Common myeloid progenitor, CD34-positive (primary cell): ENCODE measurements at regions not wholly inside any gene's neighbourhood (a gene's known extent, or its start where the extent isn't known, plus 50 kb on each side); places are given as distances from the start of the nearest gene placed in this dataset.
"Not testable (repeated sequence)": the region's sequence is repeated elsewhere in the genome, so short reads cannot be mapped to it uniquely, and the experiment has no call there.

ENCODE experiments used
- CTCF ChIA-PET: fragments of 350-600 bp; sonication (Branson Sonifier 250); formaldehyde crosslinking; loops from one replicate; lab custom pipeline; 2021; ENCODE audit warnings: antibody characterized with exemption; lab: Charles Lee
- POLR2A ChIA-PET: fragments of 350-600 bp; sonication (Branson Sonifier 250); formaldehyde crosslinking; loops from one replicate; lab custom pipeline; 2021; ENCODE audit warnings: antibody characterized with exemption; lab: Charles Lee
- DNase-seq, 3 donors: peaks; one replicate each; pipeline versions ENCODE4 v3.0.0 to v3.0.0-alpha.2; 2013
- H3K27ac ChIP-seq, 2 experiments: 1 replicate in 1 of 2; 2 replicates in 1 of 2; pipeline ENCODE4 v1.7.0; 2013; ENCODE audit warnings: inconsistent platforms in 2 of 2, low read length in 2 of 2, mild to moderate bottlenecking in 2 of 2, low read depth in 1 of 2, moderate library complexity in 1 of 2; ENCODE audit not compliant: severe bottlenecking in 2 of 2, insufficient read depth in 1 of 2, poor library complexity in 1 of 2
- H3K27me3 ChIP-seq, 5 experiments: replicated peaks in 2 of 5; 1 replicate in 3 of 5; 2 replicates in 2 of 5; pipeline versions ENCODE4 v1.6.1 to v1.7.0; 2013; ENCODE audit warnings: low read length in 4 of 5, mild to moderate bottlenecking in 2 of 5, moderate library complexity in 2 of 5, inconsistent platforms in 1 of 5; ENCODE audit not compliant: insufficient read depth in 5 of 5, control insufficient read depth in 4 of 5
- H3K36me3 ChIP-seq, 4 experiments: 1 replicate in 2 of 4; 2 replicates in 2 of 4; pipeline versions ENCODE4 v1.6.1 to v1.7.0; 2013; ENCODE audit warnings: low read length in 3 of 4, control low read depth in 1 of 4, mild to moderate bottlenecking in 1 of 4; ENCODE audit not compliant: control insufficient read depth in 4 of 4, insufficient read depth in 4 of 4
- H3K4me1 ChIP-seq, 4 experiments: 1 replicate in 3 of 4; 2 replicates in 1 of 4; pipeline versions ENCODE4 v1.6.1 to v1.7.1; 2013; ENCODE audit warnings: low read length in 3 of 4, mild to moderate bottlenecking in 3 of 4, control low read depth in 1 of 4, inconsistent platforms in 1 of 4, moderate library complexity in 1 of 4; ENCODE audit not compliant: control insufficient read depth in 4 of 4, insufficient read depth in 4 of 4; ENCODE audit errors: control extremely low read depth in 1 of 4
- H3K4me3 ChIP-seq, 7 experiments: 1 replicate in 4 of 7; 2 replicates in 3 of 7; pipeline versions ENCODE4 v1.5.1 to v1.7.0; 2013; ENCODE audit warnings: mild to moderate bottlenecking in 7 of 7, low read length in 6 of 7, moderate library complexity in 6 of 7, inconsistent platforms in 2 of 7, low read depth in 2 of 7, control low read depth in 1 of 7; ENCODE audit not compliant: insufficient read depth in 4 of 7, control insufficient read depth in 1 of 7; ENCODE audit errors: extremely low read depth in 1 of 7
- H3K9me3 ChIP-seq, 5 experiments: 1 replicate in 4 of 5; 2 replicates in 1 of 5; pipeline versions ENCODE4 v1.6.1 to v1.7.1; 2013; ENCODE audit warnings: low read length in 4 of 5, mild to moderate bottlenecking in 2 of 5, inconsistent platforms in 1 of 5, low read depth in 1 of 5, moderate library complexity in 1 of 5; ENCODE audit not compliant: control insufficient read depth in 4 of 5, insufficient read depth in 2 of 5; ENCODE audit errors: control extremely low read depth in 1 of 5
- WGBS: methylation state at CpG from one replicate; pipeline ENCODE4 v1.1.5; 2013; ENCODE audit not compliant: insufficient coverage; 5-methylcytosine and 5-hydroxymethylcytosine counted together

- Histone ChIP-seq H3K9me3 (no peaks in the 10 kb centered on the region), H3K36me3 (no peaks in the 10 kb centered on the region), H3K4me3 (no peak overlapping the region), H3K27ac (no peak overlapping the region), H3K27me3 (no peaks in the 10 kb centered on the region), H3K4me1 (peaks cover 15 to 60% (median 34%) of the 10 kb centered on the region in 4 experiments)
- 100% methylated on average over 4 of the region's 7 CpGs for WGBS
- DNase-seq, result peak in 1 of 3 donors; percentile 26
- ChIA-PET POLR2A (no interaction called here), CTCF (interaction anchor here (0.7 to 2.1 kb wide), 9 partner anchors 8 to 445 kb away, joined by 3 to 8 read pairs (median 3); no protein-coding TSS in a partner anchor)
Observed at GRCh38 chr10:78212786-78213175, 179.1 kb downstream of the RPS24 start.

DNA sequence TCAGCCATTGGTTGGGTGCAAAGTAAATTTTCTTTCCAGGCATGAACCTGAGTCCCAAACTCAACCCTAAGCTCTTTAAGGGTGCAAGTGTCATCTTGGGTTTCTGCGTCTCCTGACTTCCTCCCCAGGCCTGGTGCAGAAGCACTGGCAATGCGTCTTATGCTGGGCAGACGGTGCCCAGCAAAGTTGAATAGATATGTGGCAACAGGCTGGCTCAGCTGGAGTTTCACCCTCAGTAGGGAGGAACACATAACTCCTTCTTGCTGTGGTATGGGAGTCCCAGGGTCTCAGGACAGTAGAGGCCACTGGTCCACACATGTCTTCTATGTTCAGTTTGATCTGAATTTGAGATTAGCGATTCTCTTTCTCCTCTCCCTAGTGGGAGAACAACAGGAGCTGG is 181.3 kb downstream of the RPS24 start:
- Histone ChIP-seq H3K27me3 (no peaks in the 10 kb centered on the region), H3K36me3 (no peaks in the 10 kb centered on the region), H3K27ac (no peak overlapping the region), H3K4me1 (peaks cover 15 to 55% (median 30%) of the 10 kb centered on the region in 4 experiments), H3K9me3 (no peaks in the 10 kb centered on the region), H3K4me3 (no peak overlapping the region)
- POLR2A ChIA-PET, result no interaction called here
- WGBS, result 61% methylated on average over 3 of the region's 4 CpGs
- CTCF ChIA-PET, result interaction anchor here (0.6 to 1.4 kb wide), 5 partner anchors 9 to 1757 kb away, joined by 3 to 4 read pairs (median 3); no protein-coding TSS in a partner anchor
- no peak for DNase-seq

DNA sequence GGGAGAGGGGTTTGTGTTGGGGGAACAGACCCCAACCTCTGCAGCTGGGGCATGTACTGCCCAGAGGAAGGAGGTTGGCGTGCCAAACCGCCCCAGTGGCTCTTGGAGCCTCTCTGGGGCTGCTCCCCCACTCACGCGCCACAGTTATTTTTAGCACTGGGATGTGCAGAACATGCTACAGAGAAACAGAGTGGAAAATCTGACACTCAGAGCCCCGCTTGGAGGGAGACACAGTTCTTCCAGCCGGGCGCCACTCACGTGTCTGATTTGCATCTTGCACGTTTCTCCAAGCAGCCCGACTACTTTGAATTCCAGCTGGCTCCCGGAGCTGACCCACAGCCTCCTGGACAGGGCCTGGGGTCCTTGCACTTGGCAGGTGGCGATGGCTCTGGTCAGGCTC is 182.0 kb downstream of the RPS24 start:
- 15% methylated on average over 12 of the region's 12 CpGs for WGBS
- Histone ChIP-seq H3K27ac (no peak overlapping the region), H3K4me3 (peak overlapping the region in 2 of 7 experiments; percentile 13 to 22), H3K27me3 (no peaks in the 10 kb centered on the region), H3K9me3 (no peaks in the 10 kb centered on the region), H3K4me1 (peaks cover 15 to 55% (median 30%) of the 10 kb centered on the region in 4 experiments), H3K36me3 (no peaks in the 10 kb centered on the region)
- CTCF ChIA-PET, result interaction anchor here (0.9 to 1.4 kb wide), 5 partner anchors 10 to 981 kb away, joined by 3 to 4 read pairs (median 3); no protein-coding TSS in a partner anchor
- POLR2A ChIA-PET, result no interaction called here
- peak in 2 of 3 donors; percentile 49 to 68 for DNase-seq

- ChIA-PET POLR2A (no interaction called here), CTCF (interaction anchor here (0.9 to 2.0 kb wide), 7 partner anchors 9 to 171 kb away, joined by 3 to 8 read pairs (median 5); no protein-coding TSS in a partner anchor)
- DNase-seq, result peak in 2 of 3 donors; percentile 85 to 91
- Histone ChIP-seq H3K27me3 (no peaks in the 10 kb centered on the region), H3K9me3 (no peaks in the 10 kb centered on the region), H3K4me1 (peaks cover 15 to 43% (median 29%) of the 10 kb centered on the region in 4 experiments), H3K4me3 (no peak overlapping the region), H3K27ac (no peak overlapping the region), H3K36me3 (no peaks in the 10 kb centered on the region)
- 43% methylated on average over 4 of the region's 6 CpGs for WGBS
Observed at GRCh38 chr10:78217336-78217735, 183.7 kb downstream of the RPS24 start.

DNA sequence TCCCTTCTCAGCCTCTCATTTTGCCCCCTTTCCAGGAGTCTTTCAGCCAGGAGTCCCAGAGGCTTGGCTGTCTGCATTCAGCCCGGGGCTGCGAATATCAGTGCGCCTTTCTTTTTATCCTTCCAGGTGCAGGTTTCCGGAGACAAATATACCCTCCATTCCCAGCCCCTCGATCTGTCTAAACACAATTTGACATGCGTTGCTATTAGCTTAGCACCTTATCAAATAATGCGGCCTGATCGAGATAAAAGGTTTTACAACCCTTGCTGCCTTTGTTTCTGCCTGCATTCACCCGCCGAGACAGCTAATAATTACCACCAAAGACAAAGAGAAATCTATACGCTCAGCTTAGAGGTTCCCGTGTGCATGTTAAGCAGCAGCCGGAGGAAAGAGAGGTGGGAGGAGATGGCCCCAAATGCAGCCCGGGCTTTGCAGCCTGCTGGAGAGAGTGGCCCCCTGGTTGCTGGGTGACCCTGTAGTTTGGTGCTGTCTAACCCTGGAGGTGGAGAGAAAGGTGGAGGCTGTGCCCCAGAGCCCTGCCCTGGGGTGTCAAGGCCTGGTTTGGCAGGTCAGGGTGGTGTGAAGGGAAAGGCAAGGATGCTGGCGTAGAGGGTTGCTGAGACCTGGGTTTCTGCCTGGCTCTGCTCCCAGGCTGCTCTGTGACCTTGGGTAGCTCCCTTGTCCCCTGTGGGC is 185.3 kb downstream of the RPS24 start:
- Histone ChIP-seq H3K27ac (no peak overlapping the region), H3K4me3 (no peak overlapping the region), H3K36me3 (no peaks in the 10 kb centered on the region), H3K27me3 (no peaks in the 10 kb centered on the region), H3K4me1 (peaks cover 15 to 34% (median 27%) of the 10 kb centered on the region in 4 experiments), H3K9me3 (no peaks in the 10 kb centered on the region)
- POLR2A ChIA-PET, result no interaction called here
- CTCF ChIA-PET, result interaction anchor here (1.6 to 2.0 kb wide), 2 partner anchors 13 to 17 kb away, joined by 5 to 8 read pairs; no protein-coding TSS in a partner anchor
- WGBS, result 100% methylated on average over 13 of the region's 15 CpGs
- DNase-seq, result no peak

- POLR2A ChIA-PET, H3K27me3 ChIP-seq, H3K27ac ChIP-seq, H3K36me3 ChIP-seq, DNase-seq, H3K9me3 ChIP-seq, H3K4me3 ChIP-seq: not testable (repeated sequence)
- 93% methylated on average over 3 of the region's 4 CpGs for WGBS
- peaks cover 15 to 33% (median 27%) of the 10 kb centered on the region in 4 experiments for H3K4me1 ChIP-seq
- CTCF ChIA-PET, result interaction anchor here (1.0 to 1.6 kb wide), 3 partner anchors 9 to 12 kb away, joined by 3 to 5 read pairs (median 3); no protein-coding TSS in a partner anchor
Observed at GRCh38 chr10:78219568-78219967, 185.9 kb downstream of the RPS24 start.

- Histone ChIP-seq H3K4me3 (no peak overlapping the region), H3K27ac (no peak overlapping the region), H3K9me3 (no peaks in the 10 kb centered on the region), H3K36me3 (no peaks in the 10 kb centered on the region), H3K4me1 (peaks cover 13 to 21% (median 16%) of the 10 kb centered on the region in 4 experiments), H3K27me3 (no peaks in the 10 kb centered on the region)
- ChIA-PET POLR2A (no interaction called here), CTCF (interaction anchor here (0.9 to 7.1 kb wide), 8 partner anchors 8 to 81 kb away, joined by 3 to 25 read pairs (median 4); no protein-coding TSS in a partner anchor)
- 100% methylated on average over 2 of the region's 2 CpGs for WGBS
- no peak for DNase-seq
Observed at GRCh38 chr10:78220781-78221180, 187.1 kb downstream of the RPS24 start.
